ENCODE measurements at regions not wholly inside any gene's neighbourhood (a gene's known extent, or its start where the extent isn't known, plus 50 kb on each side); places are given as distances from the start of the nearest gene placed in this dataset.
"Not testable (repeated sequence)": the region's sequence is repeated elsewhere in the genome, so short reads cannot be mapped to it uniquely, and the experiment has no call there.

- Histone ChIP-seq H3K4me3 (ENCODE audit: low read length) (no peak overlapping the region; the same call in 1 of the 2 replicates), H3K9ac (ENCODE audit: low read depth, low read length) (peak overlapping the region; percentile 48; the same call in 1 of the 2 replicates), H3K27me3 (ENCODE audit: insufficient read depth, low read length) (no peaks in the 10 kb centered on the region), H3K36me3 (ENCODE audit: insufficient read depth, low read depth, low read length) (no peaks in the 10 kb centered on the region), H3K27ac (ENCODE audit: low read length) (no peak overlapping the region), H3K4me1 (ENCODE audit: insufficient read depth, low read length) (peaks cover 11% of the 10 kb centered on the region), H3K9me3 (ENCODE audit: insufficient read depth, low read depth, low read length) (no peaks in the 10 kb centered on the region)
These were observed 177.6 kb upstream of the GLRA2 start for GRCh38 chrX:14351611-14352303.

- Histone ChIP-seq H3K9ac (ENCODE audit: low read depth, low read length) (no peak overlapping the region), H3K4me3 (ENCODE audit: low read length) (no peak overlapping the region), H3K4me1 (ENCODE audit: insufficient read depth, low read length) (peaks cover 11% of the 10 kb centered on the region), H3K9me3 (ENCODE audit: insufficient read depth, low read depth, low read length) (no peaks in the 10 kb centered on the region), H3K36me3 (ENCODE audit: insufficient read depth, low read depth, low read length) (no peaks in the 10 kb centered on the region), H3K27ac (ENCODE audit: low read length) (no peak overlapping the region), H3K27me3 (ENCODE audit: insufficient read depth, low read length) (no peaks in the 10 kb centered on the region)
These were observed 181.8 kb upstream of the GLRA2 start for GRCh38 chrX:14347523-14347922.

- H3K9me3 ChIP-seq (ENCODE audit: insufficient read depth, low read depth, low read length): no peaks in the 10 kb centered on the region
- no peaks in the 10 kb centered on the region for H3K4me1 ChIP-seq (ENCODE audit: insufficient read depth, low read length)
- H3K27me3 ChIP-seq (ENCODE audit: insufficient read depth, low read length): no peaks in the 10 kb centered on the region
- no peak overlapping the region for H3K4me3 ChIP-seq (ENCODE audit: low read length)
- H3K27ac ChIP-seq (ENCODE audit: low read length): no peak overlapping the region
- no peaks in the 10 kb centered on the region for H3K36me3 ChIP-seq (ENCODE audit: insufficient read depth, low read depth, low read length)
- H3K9ac ChIP-seq (ENCODE audit: low read depth, low read length): no peak overlapping the region
These were observed 185.0 kb upstream of the GLRA2 start for GRCh38 chrX:14344172-14344940.

- no peak overlapping the region for H3K9ac ChIP-seq (ENCODE audit: low read depth, low read length)
These were observed 219.9 kb upstream of the GLRA2 start for GRCh38 chrX:14309431-14309830.

GRCh38 chrX:14308976-14309375 lies 220.4 kb upstream of the GLRA2 start:
- not testable (repeated sequence) for H3K36me3 ChIP-seq (ENCODE audit: insufficient read depth, low read depth, low read length); H3K27me3 ChIP-seq (ENCODE audit: insufficient read depth, low read length); H3K4me1 ChIP-seq (ENCODE audit: insufficient read depth, low read length); H3K27ac ChIP-seq (ENCODE audit: low read length); H3K9me3 ChIP-seq (ENCODE audit: insufficient read depth, low read depth, low read length); H3K4me3 ChIP-seq (ENCODE audit: low read length); H3K9ac ChIP-seq (ENCODE audit: low read depth, low read length)

More at GRCh38 chrX:14309431-14309830, 219.9 kb upstream of the GLRA2 start:
- Histone ChIP-seq H3K27me3 (ENCODE audit: insufficient read depth, low read length) (no peaks in the 10 kb centered on the region), H3K4me3 (ENCODE audit: low read length) (no peak overlapping the region), H3K36me3 (ENCODE audit: insufficient read depth, low read depth, low read length) (no peaks in the 10 kb centered on the region), H3K27ac (ENCODE audit: low read length) (no peak overlapping the region), H3K4me1 (ENCODE audit: insufficient read depth, low read length) (no peaks in the 10 kb centered on the region), H3K9me3 (ENCODE audit: insufficient read depth, low read depth, low read length) (no peaks in the 10 kb centered on the region)

DNA sequence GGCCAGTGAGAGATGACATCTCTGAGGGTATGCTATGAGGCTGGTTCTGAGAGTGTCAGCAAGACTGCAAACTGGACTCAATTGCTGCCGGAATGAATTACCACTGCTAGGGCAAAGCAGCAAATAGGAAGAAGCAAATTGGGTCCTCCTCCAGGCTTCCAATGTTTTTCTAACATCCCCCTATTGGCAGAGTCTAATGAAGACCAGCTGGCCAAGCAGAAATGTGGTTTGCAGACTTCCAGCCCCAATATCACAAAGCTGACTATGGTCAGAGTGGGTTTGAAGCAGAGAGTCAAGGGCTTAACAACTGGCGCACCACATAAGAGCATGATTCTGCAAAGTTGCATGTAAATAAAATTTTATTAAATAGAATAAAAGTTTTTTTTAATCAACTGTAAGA lies 225.4 kb upstream of the GLRA2 start:
- H3K9me3 ChIP-seq (ENCODE audit: insufficient read depth, low read depth, low read length): no peaks in the 10 kb centered on the region
- H3K4me1 ChIP-seq (ENCODE audit: insufficient read depth, low read length): no peaks in the 10 kb centered on the region
- H3K36me3 ChIP-seq (ENCODE audit: insufficient read depth, low read depth, low read length): no peaks in the 10 kb centered on the region
- H3K27ac ChIP-seq (ENCODE audit: low read length): no peak overlapping the region
- H3K9ac ChIP-seq (ENCODE audit: low read depth, low read length): no peak overlapping the region
- no peak overlapping the region for H3K4me3 ChIP-seq (ENCODE audit: low read length)
- H3K27me3 ChIP-seq (ENCODE audit: insufficient read depth, low read length): no peaks in the 10 kb centered on the region

GRCh38 chrX:14302561-14302960 lies 226.8 kb upstream of the GLRA2 start:
- H3K36me3 ChIP-seq (ENCODE audit: insufficient read depth, low read depth, low read length); H3K4me1 ChIP-seq (ENCODE audit: insufficient read depth, low read length); H3K9me3 ChIP-seq (ENCODE audit: insufficient read depth, low read depth, low read length); H3K9ac ChIP-seq (ENCODE audit: low read depth, low read length); H3K4me3 ChIP-seq (ENCODE audit: low read length); H3K27me3 ChIP-seq (ENCODE audit: insufficient read depth, low read length); H3K27ac ChIP-seq (ENCODE audit: low read length): not testable (repeated sequence)

GRCh38 chrX:14300376-14300775 lies 229.0 kb upstream of the GLRA2 start:
- Histone ChIP-seq H3K4me1 (ENCODE audit: insufficient read depth, low read length) (no peaks in the 10 kb centered on the region), H3K36me3 (ENCODE audit: insufficient read depth, low read depth, low read length) (no peaks in the 10 kb centered on the region), H3K27ac (ENCODE audit: low read length) (no peak overlapping the region), H3K9ac (ENCODE audit: low read depth, low read length) (no peak overlapping the region), H3K9me3 (ENCODE audit: insufficient read depth, low read depth, low read length) (no peaks in the 10 kb centered on the region), H3K4me3 (ENCODE audit: low read length) (no peak overlapping the region), H3K27me3 (ENCODE audit: insufficient read depth, low read length) (no peaks in the 10 kb centered on the region)

DNA sequence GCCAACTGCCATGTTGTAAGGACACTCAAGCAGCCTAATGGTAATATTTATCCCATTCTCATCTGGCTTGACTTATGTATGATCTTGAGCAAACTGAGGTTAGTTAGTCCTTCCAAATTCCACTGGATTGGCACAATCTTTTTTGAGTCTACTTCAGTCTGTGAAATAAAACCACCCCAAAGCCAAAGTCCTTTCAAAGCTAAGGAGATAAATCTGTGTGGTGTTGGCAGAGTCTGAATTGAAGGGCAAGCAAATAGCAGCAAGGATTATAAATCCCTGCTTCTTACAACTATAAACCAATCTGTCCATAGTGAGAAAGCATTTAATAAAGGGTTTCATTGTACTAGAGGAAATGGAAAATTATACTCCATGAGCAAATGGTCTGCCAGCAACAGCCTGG lies 233.9 kb upstream of the GLRA2 start:
- H3K9me3 ChIP-seq (ENCODE audit: insufficient read depth, low read depth, low read length): no peaks in the 10 kb centered on the region
- no peaks in the 10 kb centered on the region for H3K36me3 ChIP-seq (ENCODE audit: insufficient read depth, low read depth, low read length)
- H3K4me3 ChIP-seq (ENCODE audit: low read length): no peak overlapping the region
- no peaks in the 10 kb centered on the region for H3K27me3 ChIP-seq (ENCODE audit: insufficient read depth, low read length)
- H3K4me1 ChIP-seq (ENCODE audit: insufficient read depth, low read length): no peaks in the 10 kb centered on the region
- H3K27ac ChIP-seq (ENCODE audit: low read length): no peak overlapping the region
- H3K9ac ChIP-seq (ENCODE audit: low read depth, low read length): no peak overlapping the region

- Histone ChIP-seq H3K36me3 (ENCODE audit: insufficient read depth, low read depth, low read length) (no peaks in the 10 kb centered on the region), H3K27me3 (ENCODE audit: insufficient read depth, low read length) (no peaks in the 10 kb centered on the region), H3K4me3 (ENCODE audit: low read length) (no peak overlapping the region), H3K27ac (ENCODE audit: low read length) (no peak overlapping the region), H3K4me1 (ENCODE audit: insufficient read depth, low read length) (no peaks in the 10 kb centered on the region), H3K9me3 (ENCODE audit: insufficient read depth, low read depth, low read length) (no peaks in the 10 kb centered on the region), H3K9ac (ENCODE audit: low read depth, low read length) (no peak overlapping the region)
These were observed 237.5 kb upstream of the GLRA2 start for GRCh38 chrX:14291666-14292500.

DNA sequence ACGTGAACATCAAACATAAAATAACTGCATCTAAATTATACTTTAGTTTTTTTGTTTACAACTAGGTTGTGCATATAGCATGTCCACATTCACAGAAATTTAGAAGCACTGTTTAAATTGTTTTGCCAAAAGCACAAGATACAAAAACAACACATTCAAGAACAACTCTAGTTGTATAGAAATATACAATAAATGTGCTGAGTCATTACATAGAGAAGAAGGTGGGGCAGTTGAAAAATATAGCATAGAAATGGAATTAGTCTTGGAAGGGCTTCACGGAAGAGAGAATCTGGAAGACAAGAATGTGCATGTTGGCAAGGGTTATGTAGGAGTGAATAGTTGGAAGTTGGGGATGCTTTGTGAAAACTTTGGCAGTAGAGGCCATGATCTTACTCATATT lies 239.0 kb upstream of the GLRA2 start:
- Histone ChIP-seq H3K9me3 (ENCODE audit: insufficient read depth, low read depth, low read length) (no peaks in the 10 kb centered on the region), H3K9ac (ENCODE audit: low read depth, low read length) (no peak overlapping the region), H3K4me1 (ENCODE audit: insufficient read depth, low read length) (no peaks in the 10 kb centered on the region), H3K27ac (ENCODE audit: low read length) (no peak overlapping the region), H3K36me3 (ENCODE audit: insufficient read depth, low read depth, low read length) (no peaks in the 10 kb centered on the region), H3K4me3 (ENCODE audit: low read length) (no peak overlapping the region), H3K27me3 (ENCODE audit: insufficient read depth, low read length) (no peaks in the 10 kb centered on the region)

All from iPS-20b (cell line).